H1 (cell line): ENCODE measurements at regions not wholly inside any gene's neighbourhood (a gene's known extent, or its start where the extent isn't known, plus 50 kb on each side); places are given as distances from the start of the nearest gene placed in this dataset.

Source experiments
- CBX5 ChIP-seq: fragments of 300-800, 300-1000 bp; sonication (generic); IDR thresholded peaks from 2 replicates; pipeline ENCODE4 v1.7.1; 2016; ENCODE audit warnings: antibody characterized with exemption, low read length, low read depth
- JUN ChIP-seq: IDR thresholded peaks from 2 replicates; pipeline ENCODE4 v1.6.1; 2011; ENCODE audit warnings: low read depth, mild to moderate bottlenecking, improper control_type of control experiment, low read length
- NANOG ChIP-seq: IDR thresholded peaks from 2 replicates; pipeline ENCODE4 v1.6.1; 2011; ENCODE audit warnings: low read length, low read depth, mild to moderate bottlenecking, inconsistent platforms; ENCODE audit not compliant: insufficient read depth, poor library complexity, severe bottlenecking
- ZNF274 ChIP-seq: IDR thresholded peaks from 2 replicates; pipeline ENCODE4 v1.7.0; 2012; ENCODE audit warnings: low read length, borderline replicate concordance; ENCODE audit errors: extremely low read depth

DNA sequence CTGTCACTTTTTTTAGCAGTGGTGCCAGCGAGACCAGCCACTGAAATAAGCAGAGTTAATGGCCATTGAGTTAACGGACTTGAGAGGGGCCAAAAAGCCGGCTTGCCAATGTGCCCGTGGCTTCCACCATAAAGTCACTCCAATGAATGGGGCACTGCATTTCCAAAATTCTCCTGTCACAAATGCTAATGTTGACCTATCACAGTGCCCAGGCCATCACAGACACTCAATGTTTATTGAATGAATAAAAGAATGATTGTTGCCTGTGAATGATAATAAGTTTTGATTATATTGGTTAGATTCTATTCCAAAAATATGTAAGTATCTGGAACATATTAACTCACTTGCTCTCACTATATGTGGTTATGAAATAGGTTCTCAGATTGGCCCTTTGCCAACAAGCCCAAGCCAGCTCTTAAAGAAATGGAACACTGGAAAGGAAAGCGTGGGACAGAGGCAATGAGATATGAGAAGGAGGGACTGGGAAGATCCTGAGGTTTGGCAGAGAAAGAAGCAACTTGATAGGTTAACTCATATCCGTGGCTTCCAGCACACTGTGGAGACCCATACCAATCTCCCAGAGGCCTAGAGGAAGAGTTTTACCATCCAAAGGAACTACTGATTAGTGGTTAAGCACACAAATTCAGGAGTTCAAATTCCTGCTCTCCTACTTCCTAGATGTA is 108.7 kb downstream of the BTG1 start (continued):
- TF ChIP-seq JUN (no peak), ZNF274 (no peak), NANOG (no peak), CBX5 (no peak)
- TF ChIP-seq, all 59 proteins: peak for 0
